COLO829 (cell line): ENCODE measurements at regions not wholly inside any gene's neighbourhood (a gene's known extent, or its start where the extent isn't known, plus 50 kb on each side); places are given as distances from the start of the nearest gene placed in this dataset.
"Not testable (repeated sequence)": the region's sequence is repeated elsewhere in the genome, so short reads cannot be mapped to it uniquely, and the experiment has no call there.

Source experiments
- DNase-seq: peaks from one replicate; pipeline ENCODE4 v3.0.0; 2012; ENCODE audit warnings: low spot score

DNA sequence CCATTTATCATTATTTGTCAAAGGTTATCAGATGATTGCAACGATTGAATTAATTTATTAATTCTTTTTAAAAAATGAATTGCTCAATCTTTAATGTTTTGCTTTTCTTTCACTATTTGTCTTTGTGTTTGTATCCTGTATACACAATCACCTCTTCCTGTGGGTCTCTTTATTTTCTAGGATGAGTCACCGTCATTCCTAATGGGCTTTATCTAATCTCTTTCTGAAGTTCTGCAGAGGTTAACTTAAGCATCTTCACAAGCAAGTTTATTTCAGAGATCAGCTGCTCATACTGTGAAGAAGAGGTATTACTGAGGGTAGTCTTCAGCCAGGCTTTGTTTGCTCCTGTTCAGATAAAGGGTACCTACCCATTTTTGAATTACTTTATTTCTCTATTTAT, 323.9 kb downstream of the NNT start:
- DNase-seq = no peak

DNA sequence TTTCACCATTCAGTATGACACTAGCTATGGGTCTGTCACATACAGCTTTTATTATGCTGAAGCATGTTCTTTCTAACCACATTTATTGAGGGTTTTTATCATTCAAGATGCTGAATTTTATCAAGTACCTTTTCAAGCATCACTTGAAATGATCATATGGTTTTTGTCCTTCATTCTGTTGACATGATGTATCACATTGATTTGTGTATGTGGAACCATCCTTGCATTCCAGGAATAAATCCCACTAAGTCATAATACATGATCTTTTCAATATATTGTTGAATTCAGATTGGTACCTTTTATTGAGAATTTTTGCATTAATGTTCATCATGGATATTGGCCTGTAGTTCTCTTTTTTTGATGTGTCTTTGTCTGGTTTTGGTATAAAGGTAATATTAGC, 317.4 kb downstream of the NNT start:
- DNase-seq = no peak

DNA sequence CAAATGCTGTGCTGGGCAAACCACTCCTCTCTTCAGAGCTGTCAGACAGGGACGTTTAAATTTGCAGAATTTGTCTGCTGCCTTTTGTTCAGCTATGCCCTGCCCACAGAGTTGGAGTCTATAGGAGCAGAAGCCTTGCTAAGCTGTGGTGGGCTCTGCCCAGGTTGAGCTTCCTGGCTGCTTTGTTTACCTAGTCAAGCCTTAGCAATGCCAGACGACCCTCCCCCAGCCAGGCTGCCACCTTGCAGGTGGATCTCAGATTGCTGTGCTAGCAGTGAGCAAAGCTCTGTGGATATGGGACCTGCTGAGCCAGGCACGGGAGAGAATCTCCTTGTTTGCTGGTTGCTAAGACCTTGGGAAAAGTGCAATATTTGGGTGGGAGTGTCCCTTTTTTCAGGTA, 314.9 kb downstream of the NNT start:
- no peak for DNase-seq

DNA sequence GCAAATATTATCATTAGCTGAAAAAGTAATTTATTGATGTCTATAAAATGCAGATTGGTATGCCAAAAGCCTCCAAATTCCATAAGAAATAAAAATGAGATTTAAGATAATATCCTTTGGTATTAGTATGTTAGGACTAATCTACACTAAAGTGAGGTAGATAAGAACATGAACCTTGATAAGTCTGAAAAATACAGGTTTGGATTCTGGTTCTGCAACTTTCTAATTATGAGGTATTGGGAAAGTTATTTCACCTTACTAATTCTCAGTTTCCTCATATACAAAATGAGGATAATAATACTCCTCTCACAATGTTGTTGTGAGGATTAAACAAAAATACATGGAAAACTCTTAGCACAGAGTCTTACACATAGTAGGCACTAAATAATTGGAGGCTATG, 300.1 kb downstream of the NNT start:
- DNase-seq = no peak

DNA sequence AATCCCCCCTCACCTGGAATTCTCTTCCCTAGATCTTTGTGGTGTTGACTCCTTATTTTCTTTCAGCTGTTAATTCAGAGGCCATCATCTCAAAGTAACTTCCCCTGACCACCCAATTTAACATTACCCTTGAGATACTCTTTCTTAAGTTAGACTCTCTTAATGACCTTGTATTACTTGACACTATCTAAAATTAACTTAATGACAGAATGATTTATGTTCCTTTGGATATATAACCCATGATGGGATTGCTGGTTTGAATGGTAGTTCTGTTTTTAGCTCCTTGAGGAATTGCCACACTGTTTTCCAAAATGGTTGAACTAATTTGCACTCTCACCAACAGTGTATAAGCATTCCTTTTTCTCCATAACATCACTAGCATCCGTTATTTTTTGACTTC, 298.0 kb downstream of the NNT start:
- DNase-seq = no peak

DNA sequence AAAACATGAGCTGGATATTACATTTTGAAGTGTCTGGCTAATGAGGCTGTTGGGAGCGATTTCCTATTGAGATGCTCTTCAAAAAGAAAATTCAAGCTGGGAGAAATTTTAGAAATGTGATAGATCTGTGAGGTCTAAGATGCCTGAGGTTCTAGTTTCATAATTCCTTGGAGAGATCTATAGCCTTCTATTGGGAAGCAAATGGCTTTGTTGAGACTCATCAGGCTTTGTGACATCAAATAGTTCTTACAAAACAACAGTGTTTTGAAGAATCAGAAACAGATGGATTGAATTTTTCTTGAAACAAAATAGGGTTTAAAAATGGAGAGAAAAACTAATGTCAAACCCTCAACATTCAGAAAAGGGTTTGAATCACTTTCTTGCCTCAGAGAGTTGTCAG, 292.9 kb downstream of the NNT start:
- no peak for DNase-seq

DNA sequence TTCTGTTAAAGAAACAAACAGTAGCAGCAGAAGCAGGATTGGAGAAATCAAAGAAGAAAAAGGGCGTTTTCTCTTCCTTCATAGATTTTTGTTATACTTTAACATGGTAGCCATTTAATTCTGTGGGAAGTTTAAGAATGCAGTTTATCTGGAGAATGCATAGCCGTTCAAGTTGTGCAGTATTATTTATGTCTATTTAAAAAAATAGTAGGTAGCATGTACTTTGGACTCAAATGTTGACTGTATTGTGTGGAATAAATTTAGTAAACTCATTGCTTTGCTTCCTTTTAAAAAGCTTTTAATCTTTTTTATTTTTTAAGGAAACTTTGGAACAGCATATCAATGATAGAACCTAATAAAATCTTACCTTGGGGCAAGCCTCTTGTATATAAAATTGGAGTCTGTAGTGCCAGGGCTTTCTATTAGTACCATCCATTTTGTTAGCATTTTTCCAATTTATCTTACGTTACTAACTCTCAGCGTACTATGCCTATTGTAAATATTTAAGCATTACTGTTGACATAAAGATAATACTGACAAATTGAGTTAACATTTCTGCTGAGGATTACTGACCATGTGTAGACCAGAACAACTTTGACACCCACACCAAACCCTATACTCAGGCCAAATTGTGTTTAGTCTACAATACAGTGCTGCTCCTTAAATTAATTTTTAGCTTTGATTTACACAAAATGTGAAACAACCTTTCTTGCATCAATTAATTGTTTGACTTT, 291.1 kb downstream of the NNT start:
- DNase-seq = no peak

DNA sequence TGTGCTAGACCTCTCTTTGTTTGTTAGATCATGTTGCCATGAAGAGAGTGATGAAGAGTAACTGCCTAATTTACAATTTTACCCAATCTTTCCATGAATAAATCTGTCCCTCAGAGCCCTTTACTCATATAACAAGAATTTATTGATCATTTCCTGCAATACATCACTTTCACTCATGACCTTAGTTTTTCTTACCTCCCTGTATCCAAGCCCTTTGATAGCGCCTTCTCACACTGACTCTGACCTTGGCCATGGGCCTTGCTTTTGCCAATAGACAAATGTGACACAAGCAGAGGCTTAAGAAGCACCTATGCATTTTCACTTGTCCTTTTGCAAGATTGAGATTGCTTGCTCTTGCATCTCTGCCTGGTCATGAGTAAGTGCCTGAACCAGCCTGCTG, 288.1 kb downstream of the NNT start:
- DNase-seq = no peak

DNA sequence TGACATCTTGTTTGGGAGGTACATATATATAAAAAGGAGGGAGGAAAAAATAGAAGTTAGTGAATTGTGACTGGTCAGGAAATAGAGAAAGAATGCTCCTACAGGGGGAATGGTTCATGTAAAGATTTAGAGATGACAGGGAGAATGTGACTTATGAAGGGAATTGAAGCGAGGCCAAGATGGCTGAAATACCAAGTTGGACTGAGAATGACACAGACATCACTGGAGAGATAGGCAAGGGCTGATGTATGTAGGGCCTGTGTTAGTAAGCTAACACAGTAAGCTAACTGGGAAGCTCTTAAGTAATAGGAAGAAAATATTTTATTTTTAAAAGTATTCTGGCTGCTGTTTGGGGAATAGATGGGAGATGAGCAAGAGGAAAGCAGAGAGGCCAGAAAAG, 286.3 kb downstream of the NNT start:
- DNase-seq = no peak

DNA sequence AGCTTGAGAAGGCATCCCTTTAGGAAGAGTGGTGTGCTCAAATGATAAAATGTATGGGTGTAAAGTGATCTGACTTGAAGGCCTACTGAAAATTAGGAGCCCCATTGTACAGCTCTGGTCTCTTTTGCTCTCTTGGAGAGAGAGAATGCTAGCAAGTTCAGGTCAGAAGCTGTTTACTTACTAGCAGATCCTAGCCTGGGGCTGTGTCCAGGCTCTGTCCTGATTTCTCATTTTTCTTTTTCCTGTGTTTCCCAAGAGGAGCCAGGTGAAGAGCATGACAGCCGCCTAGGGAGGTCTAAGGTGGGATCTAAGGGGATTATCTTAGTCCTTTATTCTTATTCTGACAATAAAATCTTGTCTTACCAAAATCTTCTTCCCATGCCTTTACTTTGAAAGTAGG, 272.8 kb downstream of the NNT start:
- no peak for DNase-seq

DNA sequence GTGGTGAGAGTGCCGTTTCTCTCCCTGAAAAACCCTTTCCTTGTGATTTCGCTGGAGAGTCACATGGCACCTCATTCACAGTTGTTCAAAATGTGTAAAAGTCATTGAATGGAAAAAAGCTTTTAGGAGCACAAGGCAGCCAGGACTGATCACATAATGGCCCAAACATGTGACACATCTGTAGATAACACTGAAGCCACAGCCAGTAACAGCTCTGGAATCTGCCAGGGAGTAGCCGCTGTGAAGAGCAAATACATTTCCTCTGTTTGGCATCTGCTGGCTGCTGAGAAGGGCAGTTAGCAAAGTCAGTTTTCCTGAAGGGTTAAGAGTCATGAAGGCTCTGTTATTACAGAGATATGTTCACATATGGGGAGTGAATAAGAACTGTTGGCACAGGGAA, 271.8 kb downstream of the NNT start:
- DNase-seq = no peak

DNA sequence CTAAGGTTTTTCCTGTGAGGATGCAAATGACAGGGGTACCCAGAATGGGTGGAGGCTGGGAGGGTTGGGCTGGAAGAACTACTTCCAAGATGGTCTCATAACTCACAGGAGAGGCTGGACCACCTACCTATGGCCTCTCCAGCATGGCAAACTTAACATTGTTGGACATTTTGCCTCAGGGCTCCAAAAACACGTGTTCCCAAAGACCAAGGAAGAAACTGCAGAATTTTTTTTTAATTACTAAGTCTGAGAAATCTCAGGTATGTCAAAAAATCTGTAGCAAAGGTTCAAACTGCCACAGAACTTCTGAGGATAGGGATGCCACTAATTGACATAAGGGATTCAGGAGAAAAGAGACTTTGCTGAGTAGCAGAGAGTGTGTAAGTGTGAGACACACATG, 270.8 kb downstream of the NNT start:
- DNase-seq = no peak

DNA sequence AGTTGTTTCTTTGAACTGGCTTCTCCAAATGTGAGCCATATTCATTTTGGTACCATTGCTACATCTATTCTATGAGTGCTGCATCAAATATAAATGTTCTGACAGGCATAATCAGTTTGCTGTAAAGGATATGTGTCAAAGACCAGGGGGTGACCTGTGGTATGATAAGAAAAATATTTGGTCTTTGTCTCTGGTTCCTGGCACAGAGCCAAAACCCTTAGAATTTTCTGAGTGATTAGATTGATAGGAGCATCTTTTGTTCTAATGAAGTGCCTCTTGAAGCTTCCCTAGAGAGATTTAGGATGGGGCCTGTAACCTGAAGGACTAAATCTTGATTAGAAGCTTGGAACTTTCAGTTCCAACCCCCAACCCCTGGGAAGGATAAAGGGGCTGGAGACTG, 256.3 kb downstream of the NNT start:
- no peak for DNase-seq

DNA sequence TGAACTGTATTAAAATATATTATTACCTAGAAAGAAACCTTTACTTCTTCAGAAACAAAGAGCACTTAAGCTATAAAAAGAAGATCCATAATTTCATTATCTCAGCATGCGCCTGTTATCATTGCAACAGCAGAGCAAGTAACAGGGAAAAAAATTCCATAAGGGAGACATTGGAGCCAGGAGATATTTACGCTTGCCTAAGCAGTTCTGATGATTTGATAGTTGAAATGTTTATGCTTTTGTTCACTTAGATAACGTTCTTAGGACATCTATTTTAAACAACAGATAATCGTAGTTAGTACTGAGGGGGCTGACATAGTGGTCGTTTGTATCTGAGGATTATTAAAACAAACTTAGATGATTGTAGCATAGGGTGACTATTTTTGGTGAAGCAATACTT, 252.5 kb downstream of the NNT start:
- no peak for DNase-seq

DNA sequence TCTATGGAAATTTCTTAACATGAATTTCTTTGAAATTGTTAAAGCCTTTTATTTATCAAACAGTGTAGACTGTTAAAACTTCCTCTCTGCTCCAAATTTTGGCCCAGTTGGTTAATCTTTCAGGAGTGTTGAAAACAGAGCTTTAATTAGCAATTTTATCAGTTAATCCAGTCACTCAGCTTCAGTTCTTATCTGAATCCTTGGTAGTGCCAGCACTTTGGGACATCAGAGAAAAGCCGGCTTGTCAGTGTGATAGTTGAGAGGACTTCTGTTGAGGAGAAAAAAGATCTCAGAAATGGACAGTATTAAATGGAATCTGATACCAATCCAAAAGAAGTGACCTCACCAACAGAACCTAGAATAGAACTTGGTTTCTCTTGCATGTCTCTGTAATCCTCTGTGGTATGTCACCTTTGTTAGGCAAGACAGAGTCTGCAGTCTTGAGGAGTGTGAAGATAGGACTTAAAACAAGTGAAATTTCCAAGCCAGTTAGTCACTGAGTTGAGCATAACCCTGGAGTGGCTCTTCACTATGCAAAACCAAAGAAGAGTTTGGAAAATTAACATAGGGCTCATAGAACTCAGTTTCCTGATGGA, 251.8 kb downstream of the NNT start:
- DNase-seq = no peak

DNA sequence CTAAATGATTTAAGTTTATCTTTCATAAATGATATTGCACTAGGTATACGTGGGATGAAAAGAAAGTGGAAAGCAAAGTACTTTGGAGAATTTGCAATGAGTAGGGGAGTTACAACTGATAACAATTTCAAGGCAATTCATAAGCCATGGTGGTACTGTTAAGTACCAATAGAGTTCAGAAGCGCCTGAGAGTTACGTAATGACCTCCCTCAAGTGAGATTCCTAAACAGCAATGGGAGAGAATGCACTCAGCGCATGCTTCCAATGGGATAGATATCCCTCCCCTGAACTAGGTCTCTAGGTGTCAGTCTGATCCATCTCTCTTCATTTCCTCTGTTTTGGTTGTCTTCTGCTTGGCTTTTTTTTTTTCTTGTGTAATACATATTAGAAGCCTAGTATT, 249.3 kb downstream of the NNT start:
- DNase-seq = no peak

DNA sequence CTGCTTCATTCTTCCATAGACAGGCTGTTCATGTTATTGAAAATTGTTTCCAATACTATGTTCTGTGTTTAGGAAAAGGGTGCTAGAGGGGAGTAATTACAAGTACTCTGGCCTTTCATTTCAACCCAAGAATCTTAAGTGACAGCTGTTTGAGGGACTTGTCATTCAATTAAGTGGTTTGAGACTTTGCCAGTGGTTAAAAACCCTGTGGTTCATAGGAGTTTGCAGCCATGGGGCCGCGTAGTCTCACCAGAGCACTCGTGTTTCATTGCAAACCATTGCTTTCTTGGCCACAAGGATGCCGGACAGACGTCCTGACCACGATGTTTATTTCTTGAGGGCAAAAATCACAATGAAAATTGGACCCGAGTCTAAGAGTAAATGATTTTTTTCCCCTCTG, 248.8 kb downstream of the NNT start:
- no peak for DNase-seq

DNA sequence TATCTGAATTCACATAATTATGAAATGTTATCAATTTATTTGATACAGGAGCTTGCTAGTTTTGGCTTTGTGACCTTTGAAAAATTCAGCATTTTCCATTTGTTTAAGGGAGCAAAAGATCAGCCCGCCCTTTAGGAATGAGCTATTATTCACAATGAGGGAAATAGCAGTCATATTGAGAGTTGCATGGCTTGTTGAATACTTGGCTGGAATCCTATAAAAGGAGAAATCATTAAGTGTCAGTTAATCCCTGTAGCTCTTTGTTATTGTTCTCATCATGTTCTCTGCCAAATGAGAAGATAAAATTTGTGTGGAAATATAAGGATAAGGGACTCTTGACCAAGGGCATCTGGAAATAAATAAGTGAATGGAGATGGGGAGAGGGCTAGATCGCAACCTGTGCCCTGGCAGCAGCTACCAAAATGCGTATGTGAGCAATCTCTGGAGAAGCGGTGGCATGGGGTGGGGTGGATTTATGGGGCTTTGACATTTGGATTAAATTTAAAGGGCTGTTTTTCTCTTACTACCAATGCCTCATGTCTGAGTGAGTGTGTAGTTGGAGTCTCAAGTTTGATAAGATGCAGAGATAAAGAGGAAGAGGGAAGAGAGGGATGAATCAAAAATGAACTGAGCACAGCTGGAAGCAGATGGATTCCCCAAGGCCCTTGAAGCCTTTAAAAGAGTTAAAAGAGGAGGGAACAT, 237.6 kb downstream of the NNT start:
- no peak for DNase-seq

DNA sequence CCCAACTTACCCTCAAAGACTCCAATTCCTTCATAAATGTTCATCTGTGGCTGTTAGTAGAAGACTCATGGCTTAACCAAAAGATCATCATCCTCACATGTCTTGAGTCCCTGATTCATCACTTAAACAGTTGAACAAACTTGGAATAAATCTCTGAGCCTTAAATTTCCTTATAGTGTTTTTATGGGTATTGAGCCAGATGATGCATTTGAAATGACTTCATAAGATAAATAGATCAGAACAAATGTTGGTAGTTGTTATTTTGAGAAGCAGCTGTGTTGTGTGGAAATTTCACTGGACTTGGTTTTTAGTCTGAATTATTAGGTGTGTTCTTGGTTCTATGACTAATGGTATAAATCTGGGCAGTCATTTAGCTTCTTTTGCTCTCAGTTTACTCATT, 236.2 kb downstream of the NNT start:
- DNase-seq = no peak

DNA sequence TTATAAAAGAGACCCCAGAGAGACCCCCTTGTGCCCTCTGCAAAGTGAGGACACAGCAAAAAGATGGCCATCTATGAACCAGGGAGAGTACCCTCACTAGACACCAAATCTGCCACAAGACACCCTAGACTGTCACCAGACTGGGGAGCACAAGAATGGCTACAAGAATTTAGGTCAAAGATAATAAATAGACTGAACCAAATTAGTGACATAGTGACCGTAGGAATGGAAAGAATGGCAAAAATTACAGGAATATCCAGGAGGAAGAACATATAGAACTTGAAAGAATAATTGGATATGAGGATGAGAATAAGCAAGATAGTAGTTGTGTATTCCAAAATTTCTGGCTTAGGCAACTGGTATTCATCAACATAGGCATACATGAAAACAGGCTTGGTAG, 235.0 kb downstream of the NNT start:
- DNase-seq = no peak

DNA sequence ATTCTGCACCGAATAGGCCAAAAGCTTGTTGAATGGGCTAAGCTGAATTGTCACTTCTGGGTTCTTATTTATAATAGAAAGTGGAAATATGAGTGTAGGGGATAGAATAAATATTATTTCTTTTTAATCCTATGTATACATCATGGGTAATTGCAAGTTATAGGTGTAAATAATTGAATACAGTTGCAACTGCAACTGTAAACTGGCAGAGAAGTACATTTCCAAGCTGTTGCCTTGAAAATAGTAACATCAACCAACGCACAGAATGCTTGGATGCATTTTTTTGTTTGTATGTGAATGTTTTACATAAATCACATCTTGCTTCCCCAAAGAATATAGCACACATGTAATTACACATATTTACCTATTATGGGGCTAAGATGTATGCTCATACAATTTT, 234.1 kb downstream of the NNT start:
- no peak for DNase-seq

DNA sequence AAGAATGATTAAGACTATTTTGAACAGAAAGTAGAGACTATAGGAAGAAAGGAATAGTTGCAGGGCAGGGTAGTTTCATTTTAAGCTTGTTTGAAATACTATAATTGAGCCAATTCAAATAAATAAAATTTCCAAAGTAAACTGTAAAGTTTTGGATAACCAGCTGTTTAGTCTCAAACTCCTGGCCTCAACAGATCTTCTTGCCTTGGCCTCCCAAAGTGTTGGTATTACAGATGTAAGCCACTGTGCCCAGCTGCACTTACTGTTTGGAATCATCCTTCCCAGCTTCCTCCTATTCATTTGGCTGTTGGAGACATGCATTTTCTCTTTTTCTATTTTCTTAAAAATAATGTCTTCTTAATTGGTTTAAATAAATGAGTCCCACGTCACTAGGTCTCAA, 231.0 kb downstream of the NNT start:
- DNase-seq = no peak

DNA sequence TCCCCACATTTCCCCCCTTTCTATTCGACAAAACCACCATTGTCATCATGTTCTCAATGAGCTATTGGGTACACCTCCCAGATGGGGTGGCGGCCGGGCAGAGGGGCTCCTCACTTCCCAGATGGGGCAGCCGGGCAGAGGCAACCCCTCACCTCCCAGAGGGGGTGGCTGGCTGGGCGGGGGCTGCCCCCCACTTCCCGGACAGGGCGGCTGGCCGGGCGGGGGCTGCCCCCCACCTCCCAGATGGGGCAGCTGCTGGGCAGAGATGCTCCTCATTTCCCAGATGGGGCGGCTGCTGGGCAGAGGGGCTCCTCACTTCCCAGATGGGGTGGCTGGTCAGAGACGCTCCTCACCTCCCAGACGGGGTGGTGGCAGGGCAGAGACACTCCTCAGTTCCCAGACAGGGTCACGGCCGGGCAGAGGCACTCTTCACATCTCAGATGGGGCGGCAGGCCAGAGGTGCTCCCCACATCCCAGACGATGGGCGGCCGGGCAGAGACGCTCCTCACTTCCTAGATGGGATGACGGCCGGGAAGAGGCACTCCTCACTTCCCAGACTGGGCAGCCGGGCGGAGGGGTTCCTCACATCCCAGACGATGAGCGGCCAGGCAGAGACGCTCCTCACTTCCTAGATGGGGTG, 221.5 kb downstream of the NNT start:
- not testable (repeated sequence) for DNase-seq
